Neuronal stem cell (in vitro differentiated cells): ENCODE measurements at regions not wholly inside any gene's neighbourhood (a gene's known extent, or its start where the extent isn't known, plus 50 kb on each side); places are given as distances from the start of the nearest gene placed in this dataset.

Experiments
- DNase-seq: peaks from one replicate; pipeline ENCODE4 v3.0.0-alpha.2; 2013; ENCODE audit warnings: low spot score
- H2AFZ ChIP-seq: one replicate; pipeline ENCODE4 v1.6.1; 2013; ENCODE audit warnings: mild to moderate bottlenecking, low read length, inconsistent platforms
- H2AK5ac ChIP-seq: 2 replicates; pipeline ENCODE4 v1.6.1; 2013; ENCODE audit warnings: low read depth, mild to moderate bottlenecking, inconsistent platforms, low read length, moderate library complexity, mixed read lengths
- H2BK120ac ChIP-seq: 2 replicates; pipeline ENCODE4 v1.6.1; 2013; ENCODE audit warnings: low read depth, mild to moderate bottlenecking, inconsistent platforms, low read length, moderate library complexity, mixed read lengths
- H2BK12ac ChIP-seq: one replicate; pipeline ENCODE4 v1.6.1; 2013; ENCODE audit warnings: low read length, inconsistent platforms
- H2BK15ac ChIP-seq: 2 replicates; pipeline ENCODE4 v1.6.1; 2013; ENCODE audit warnings: mild to moderate bottlenecking, low read length, inconsistent platforms, mixed read lengths
- H2BK5ac ChIP-seq: one replicate; pipeline ENCODE4 v1.6.1; 2013; ENCODE audit warnings: inconsistent platforms, mild to moderate bottlenecking, low read length, moderate library complexity
- H3K14ac ChIP-seq: one replicate; pipeline ENCODE4 v1.6.1; 2013; ENCODE audit warnings: low read length, inconsistent platforms
- H3K18ac ChIP-seq: 2 replicates; pipeline ENCODE4 v1.6.1; 2013; ENCODE audit warnings: low read length, inconsistent platforms
- H3K23ac ChIP-seq: 2 replicates; pipeline ENCODE4 v1.6.1; 2013; ENCODE audit warnings: low read depth, mild to moderate bottlenecking, mixed read lengths, low read length, inconsistent platforms; ENCODE audit not compliant: poor library complexity
- H3K27ac ChIP-seq: replicated peaks from 3 replicates; pipeline ENCODE4 v1.5.1; 2013; ENCODE audit warnings: low read length, inconsistent platforms
- H3K27me3 ChIP-seq, 3 experiments: 2 replicates each; pipeline ENCODE4 v1.6.1; 2013; ENCODE audit warnings: low read length in 3 of 3, mild to moderate bottlenecking in 2 of 3, inconsistent platforms in 1 of 3, low read depth in 1 of 3, mixed read lengths in 1 of 3, moderate library complexity in 1 of 3; ENCODE audit not compliant: control insufficient read depth in 3 of 3, insufficient read depth in 3 of 3
- H3K36me3 ChIP-seq, 2 donors: replicated peaks in 1 of 2; 2 replicates each; pipeline ENCODE4 v1.6.1; 2013; ENCODE audit warnings: low read length in 2 of 2; ENCODE audit not compliant: control insufficient read depth in 2 of 2, insufficient read depth in 2 of 2
- H3K4ac ChIP-seq: 2 replicates; pipeline ENCODE4 v1.6.1; 2013; ENCODE audit warnings: inconsistent platforms, mild to moderate bottlenecking, low read length, moderate library complexity
- H3K4me1 ChIP-seq, 2 donors: 1 replicate in 1 of 2; 2 replicates in 1 of 2; pipeline ENCODE4 v1.6.1; 2013; ENCODE audit warnings: low read length in 2 of 2, low read depth in 1 of 2; ENCODE audit not compliant: control insufficient read depth in 2 of 2, insufficient read depth in 1 of 2
- H3K4me2 ChIP-seq: one replicate; pipeline ENCODE4 v1.6.1; 2013; ENCODE audit warnings: mild to moderate bottlenecking, low read length, inconsistent platforms; ENCODE audit not compliant: insufficient read depth, poor library complexity, severe bottlenecking
- H3K4me3 ChIP-seq, 2 donors: 2 replicates each; pipeline ENCODE4 v1.5.1; 2013; ENCODE audit warnings: low read length in 2 of 2, mild to moderate bottlenecking in 2 of 2, inconsistent platforms in 1 of 2, moderate library complexity in 1 of 2
- H3K79me1 ChIP-seq: one replicate; pipeline ENCODE4 v1.6.1; 2013; ENCODE audit warnings: low read depth, mild to moderate bottlenecking, inconsistent platforms, low read length, moderate library complexity
- H3K9ac ChIP-seq: one replicate; pipeline ENCODE4 v1.6.1; 2013; ENCODE audit warnings: mild to moderate bottlenecking, low read depth, low read length, inconsistent platforms; ENCODE audit not compliant: poor library complexity
- H3K9me3 ChIP-seq, 2 donors: replicated peaks in 1 of 2; 2 replicates each; pipeline versions ENCODE3 to v1.6.1; 2013; ENCODE audit warnings: low read length in 2 of 2, mild to moderate bottlenecking in 2 of 2, inconsistent platforms in 1 of 2, low read depth in 1 of 2, mixed read lengths in 1 of 2, moderate library complexity in 1 of 2; ENCODE audit not compliant: control insufficient read depth in 2 of 2, insufficient read depth in 1 of 2
- H4K8ac ChIP-seq: one replicate; pipeline ENCODE4 v1.6.1; 2013; ENCODE audit warnings: low read depth, mild to moderate bottlenecking, inconsistent platforms, low read length, moderate library complexity
- H4K91ac ChIP-seq: one replicate; pipeline ENCODE4 v1.6.1; 2013; ENCODE audit warnings: low read length, low read depth, mild to moderate bottlenecking, inconsistent platforms; ENCODE audit not compliant: poor library complexity
- WGBS, 2 donors: extraction: QIAGEN DNeasy Blood & Tissue Kit; methylation state at CpG; one replicate each; pipeline ENCODE4 v1.1.7; 2013; ENCODE audit warnings: missing lambda C conversion rate in 2 of 2, mixed read lengths in 1 of 2; ENCODE audit not compliant: insufficient read length in 2 of 2, insufficient replicate concordance in 1 of 2; ENCODE audit errors: extremely low coverage in 2 of 2; 5-methylcytosine and 5-hydroxymethylcytosine counted together

DNA sequence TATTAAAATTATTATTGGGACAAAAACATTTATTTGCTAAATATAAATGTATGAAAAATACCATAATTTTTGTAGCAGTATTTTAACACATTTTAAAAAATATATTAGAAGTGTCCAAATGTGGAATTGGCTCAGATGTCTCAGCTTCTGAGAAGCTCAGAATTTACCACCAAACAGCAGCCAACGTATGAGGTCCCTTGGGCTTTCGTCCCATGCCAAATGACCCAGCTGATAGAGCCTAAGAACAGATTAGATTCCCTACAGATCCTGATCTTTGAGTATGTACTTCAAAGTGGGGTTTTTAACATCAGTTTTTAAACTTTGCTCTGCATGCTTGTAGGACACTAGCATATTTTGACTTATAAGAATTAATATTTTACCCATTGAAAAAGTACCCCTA is 77.3 kb upstream of the RPS23 start:
- no peak overlapping the region for H3K4me3 ChIP-seq
- no peak overlapping the region for H3K4ac ChIP-seq
- DNase-seq = no peak
- no peak overlapping the region for H3K18ac ChIP-seq
- no peak overlapping the region for H3K14ac ChIP-seq
- H3K27ac ChIP-seq = no peak overlapping the region
- no peaks in the 10 kb centered on the region for H3K9me3 ChIP-seq
- H2BK120ac ChIP-seq = no peak overlapping the region
- no peaks in the 10 kb centered on the region for H3K79me1 ChIP-seq
- no peak overlapping the region for H3K9ac ChIP-seq
- no peak overlapping the region for H3K23ac ChIP-seq
- no peak overlapping the region for H3K4me2 ChIP-seq
- peaks cover 8 to 18% of the 10 kb centered on the region in 2 donors for H3K4me1 ChIP-seq
- H3K36me3 ChIP-seq = no peaks in the 10 kb centered on the region
- no peak overlapping the region for H2AK5ac ChIP-seq
- no peak overlapping the region for H4K91ac ChIP-seq
- H3K27me3 ChIP-seq = no peaks in the 10 kb centered on the region
- no peak overlapping the region for H2AFZ ChIP-seq
- no peak overlapping the region for H2BK15ac ChIP-seq
- no peak overlapping the region for H2BK5ac ChIP-seq
- no peak overlapping the region for H4K8ac ChIP-seq
- no peak overlapping the region for H2BK12ac ChIP-seq
- WGBS, 2 donors = no CpG with 5 or more reads among the region's 2 CpGs

DNA sequence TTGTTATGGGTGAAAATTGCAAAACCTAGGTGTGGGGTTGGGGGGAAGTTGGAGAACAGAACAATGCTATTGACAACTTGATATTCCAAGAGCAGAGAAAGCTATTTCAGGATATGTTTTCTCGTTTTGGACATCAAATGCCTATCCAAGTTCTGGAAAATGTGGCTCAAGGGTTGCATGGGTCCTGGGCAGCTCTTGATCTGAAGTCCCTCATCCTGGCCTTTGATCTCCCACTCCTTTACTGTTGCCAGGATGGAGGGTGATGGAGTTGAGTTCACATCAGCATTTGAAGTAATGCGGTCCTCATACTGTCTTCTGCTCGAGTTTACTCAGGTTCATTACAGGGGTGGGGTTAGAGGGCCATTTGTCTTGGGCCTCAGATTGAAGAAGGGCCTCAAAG is 76.9 kb upstream of the RPS23 start:
- Histone ChIP-seq H2AFZ (no peak overlapping the region), H3K18ac (no peak overlapping the region), H3K9ac (no peak overlapping the region), H3K14ac (no peak overlapping the region), H4K91ac (no peak overlapping the region), H2BK5ac (no peak overlapping the region), H3K4me2 (no peak overlapping the region), H3K79me1 (no peaks in the 10 kb centered on the region), H3K36me3 (no peaks in the 10 kb centered on the region), H3K27me3 (no peaks in the 10 kb centered on the region), H3K23ac (no peak overlapping the region), H3K9me3 (no peaks in the 10 kb centered on the region), H2BK12ac (no peak overlapping the region), H3K4ac (no peak overlapping the region), H3K4me3 (no peak overlapping the region), H2AK5ac (no peak overlapping the region), H3K27ac (no peak overlapping the region), H2BK120ac (no peak overlapping the region), H3K4me1 (peaks cover 7 to 14% of the 10 kb centered on the region in 2 donors), H4K8ac (no peak overlapping the region), H2BK15ac (no peak overlapping the region)
- no peak for DNase-seq
- WGBS, 2 donors = no CpG with 5 or more reads among the region's 3 CpGs

- Histone ChIP-seq H3K4ac (no peak overlapping the region), H3K23ac (no peak overlapping the region), H4K91ac (no peak overlapping the region), H3K9me3 (no peaks in the 10 kb centered on the region), H3K14ac (no peak overlapping the region), H2AK5ac (no peak overlapping the region), H3K4me2 (no peak overlapping the region), H3K4me3 (no peak overlapping the region), H2BK12ac (no peak overlapping the region), H2BK120ac (no peak overlapping the region), H2BK5ac (no peak overlapping the region), H2AFZ (no peak overlapping the region), H3K4me1 (peaks cover 5 to 10% of the 10 kb centered on the region in 2 donors), H2BK15ac (no peak overlapping the region), H3K27me3 (no peaks in the 10 kb centered on the region), H3K18ac (no peak overlapping the region), H3K27ac (no peak overlapping the region), H3K9ac (no peak overlapping the region), H3K36me3 (no peaks in the 10 kb centered on the region), H4K8ac (no peak overlapping the region), H3K79me1 (no peaks in the 10 kb centered on the region)
- no peak for DNase-seq
- WGBS, 2 donors = no CpG with 5 or more reads among the region's 2 CpGs
Observed at GRCh38 chr5:82354543-82354942, 76.4 kb upstream of the RPS23 start.

DNA sequence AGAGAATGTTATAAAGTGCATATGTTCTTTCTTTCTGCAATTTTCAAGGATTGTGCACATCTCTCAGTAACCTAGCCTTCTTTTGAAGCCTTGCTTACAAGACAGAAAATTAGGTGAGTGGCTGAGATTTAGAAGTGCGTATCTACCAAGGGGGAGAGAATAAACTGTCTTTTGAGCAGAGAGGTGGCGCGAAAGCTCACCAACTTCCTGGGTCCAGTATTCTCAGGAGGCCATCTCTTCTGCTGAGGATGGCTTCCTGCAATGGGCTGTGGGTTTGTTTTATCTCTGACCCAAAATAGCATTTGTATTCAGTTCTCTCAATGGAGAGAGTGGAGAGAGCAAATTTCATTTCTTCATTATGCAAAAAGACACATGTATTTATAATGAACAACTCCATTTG is 75.4 kb upstream of the RPS23 start:
- Histone ChIP-seq H3K23ac (no peak overlapping the region), H2BK15ac (no peak overlapping the region), H3K4me2 (no peak overlapping the region), H2BK12ac (no peak overlapping the region), H3K27ac (no peak overlapping the region), H4K8ac (no peak overlapping the region), H3K9ac (no peak overlapping the region), H3K36me3 (no peaks in the 10 kb centered on the region), H2AFZ (no peak overlapping the region), H2BK5ac (no peak overlapping the region), H3K27me3 (no peaks in the 10 kb centered on the region), H4K91ac (no peak overlapping the region), H2BK120ac (no peak overlapping the region), H3K9me3 (no peaks in the 10 kb centered on the region), H3K18ac (no peak overlapping the region), H2AK5ac (no peak overlapping the region), H3K4me3 (no peak overlapping the region), H3K79me1 (no peaks in the 10 kb centered on the region), H3K14ac (no peak overlapping the region), H3K4me1 (peaks cover 0 to 11% of the 10 kb centered on the region in 2 donors), H3K4ac (no peak overlapping the region)
- DNase-seq = no peak
- no CpG with 5 or more reads among the region's 3 CpGs for WGBS, 2 donors
